ENCODE measurements at regions not wholly inside any gene's neighbourhood (a gene's known extent, or its start where the extent isn't known, plus 50 kb on each side); places are given as distances from the start of the nearest gene placed in this dataset.

DNA sequence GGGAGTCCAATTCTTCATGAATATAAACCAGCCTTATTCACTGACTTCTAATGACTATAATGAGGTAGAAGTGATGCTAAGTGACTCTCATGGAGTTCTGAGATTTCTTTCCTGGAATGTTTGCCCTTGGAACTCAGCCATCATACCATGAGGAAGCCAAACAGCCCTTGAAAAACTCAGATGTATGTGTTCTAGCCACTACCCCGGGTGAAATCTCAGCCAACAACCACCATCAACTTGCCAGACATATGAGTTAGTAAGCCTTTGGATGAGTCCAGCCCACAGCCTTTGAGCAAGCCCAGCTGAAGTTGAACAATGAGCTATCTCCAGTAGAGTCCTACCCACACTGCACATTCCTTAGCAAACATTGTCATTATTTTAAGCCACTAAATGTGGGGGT is 149.5 kb downstream of the SLC6A15 start:
- FAIRE-seq (no peak), DNase-seq (ENCODE audit: low read depth) (no peak)
- Histone ChIP-seq H3K4me3 (ENCODE audit: low read depth, low read length) (no peak overlapping the region), H3K27me3 (ENCODE audit: control insufficient read depth, insufficient read depth, low read length) (no peaks in the 10 kb centered on the region), H3K36me3 (ENCODE audit: control insufficient read depth, insufficient read depth, low read length) (no peaks in the 10 kb centered on the region)
- TF ChIP-seq, protein P1, sequence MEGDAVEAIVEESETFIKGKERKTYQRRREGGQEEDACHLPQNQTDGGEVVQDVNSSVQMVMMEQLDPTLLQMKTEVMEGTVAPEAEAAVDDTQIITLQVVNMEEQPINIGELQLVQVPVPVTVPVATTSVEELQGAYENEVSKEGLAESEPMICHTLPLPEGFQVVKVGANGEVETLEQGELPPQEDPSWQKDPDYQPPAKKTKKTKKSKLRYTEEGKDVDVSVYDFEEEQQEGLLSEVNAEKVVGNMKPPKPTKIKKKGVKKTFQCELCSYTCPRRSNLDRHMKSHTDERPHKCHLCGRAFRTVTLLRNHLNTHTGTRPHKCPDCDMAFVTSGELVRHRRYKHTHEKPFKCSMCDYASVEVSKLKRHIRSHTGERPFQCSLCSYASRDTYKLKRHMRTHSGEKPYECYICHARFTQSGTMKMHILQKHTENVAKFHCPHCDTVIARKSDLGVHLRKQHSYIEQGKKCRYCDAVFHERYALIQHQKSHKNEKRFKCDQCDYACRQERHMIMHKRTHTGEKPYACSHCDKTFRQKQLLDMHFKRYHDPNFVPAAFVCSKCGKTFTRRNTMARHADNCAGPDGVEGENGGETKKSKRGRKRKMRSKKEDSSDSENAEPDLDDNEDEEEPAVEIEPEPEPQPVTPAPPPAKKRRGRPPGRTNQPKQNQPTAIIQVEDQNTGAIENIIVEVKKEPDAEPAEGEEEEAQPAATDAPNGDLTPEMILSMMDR (IDR thresholded peaks at IDR 0.05; ENCODE audit: insufficient read depth, low read length, severe bottlenecking): no peak

DNA sequence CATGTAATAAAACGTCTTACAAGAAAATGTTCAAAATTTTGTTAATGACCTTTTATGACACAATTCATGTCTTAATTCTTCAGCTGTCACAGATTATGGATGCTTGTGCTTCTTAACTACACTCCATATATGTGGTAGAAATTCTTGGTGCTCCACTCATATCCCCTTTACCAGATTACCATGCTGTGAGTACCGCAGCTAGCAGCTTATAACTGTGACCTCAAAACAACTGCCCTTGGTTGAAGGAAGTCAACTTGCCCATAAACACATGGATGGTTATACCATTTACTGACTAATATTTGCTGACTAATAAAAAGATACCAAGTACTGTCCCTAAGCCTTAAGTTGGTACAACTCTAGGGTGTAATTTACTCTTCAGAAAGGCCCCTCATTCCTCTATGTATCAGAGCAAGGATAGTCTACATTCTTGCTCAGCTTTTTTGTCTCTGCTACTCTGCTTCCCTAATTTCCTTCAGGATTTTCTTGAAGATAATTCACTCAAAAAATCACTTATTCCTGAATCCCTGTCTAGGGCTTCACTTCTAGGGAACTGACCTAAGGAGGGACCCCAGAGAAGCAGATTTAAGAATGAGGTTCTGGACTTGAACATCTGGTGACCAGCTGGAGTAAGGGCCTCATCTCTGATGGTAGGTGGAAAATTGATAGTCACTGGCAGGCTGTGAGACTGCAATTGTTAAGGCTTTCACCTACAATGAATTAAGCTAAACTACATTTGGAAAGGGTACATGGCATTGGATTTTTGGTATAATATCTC is 152.3 kb downstream of the SLC6A15 start:
- TF ChIP-seq, protein P1 (IDR thresholded peaks at IDR 0.05; ENCODE audit: insufficient read depth, low read length, severe bottlenecking): no peak
- no peak overlapping the region for H3K4me3 ChIP-seq (ENCODE audit: low read depth, low read length)
- DNase-seq (ENCODE audit: low read depth) (no peak), FAIRE-seq (no peak)
- H3K36me3 ChIP-seq (ENCODE audit: control insufficient read depth, insufficient read depth, low read length): no peaks in the 10 kb centered on the region
- no peaks in the 10 kb centered on the region for H3K27me3 ChIP-seq (ENCODE audit: control insufficient read depth, insufficient read depth, low read length)

DNA sequence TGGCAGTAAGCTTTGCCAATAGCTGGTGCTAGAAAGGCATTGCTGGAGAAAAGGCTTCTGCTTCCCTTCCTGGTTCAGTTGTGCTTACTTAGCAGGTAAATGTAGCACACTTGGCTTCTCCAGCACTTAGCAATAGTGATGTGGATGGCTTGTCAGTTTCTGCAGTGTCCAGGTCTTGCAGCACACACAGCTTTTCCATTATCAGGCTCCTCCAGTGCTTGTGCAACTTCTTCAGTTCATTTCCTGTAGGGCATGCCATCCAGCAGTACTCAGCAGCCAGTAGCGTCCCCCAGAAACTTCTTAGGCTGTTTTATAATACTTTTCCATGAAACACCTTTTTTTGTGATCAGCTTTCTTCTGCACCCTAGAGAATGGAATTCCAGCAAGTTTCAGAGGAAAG is 154.6 kb downstream of the SLC6A15 start:
- TF ChIP-seq, protein P1 (IDR thresholded peaks at IDR 0.05; ENCODE audit: insufficient read depth, low read length, severe bottlenecking): no peak
- FAIRE-seq (no peak), DNase-seq (ENCODE audit: low read depth) (peak; percentile 70)
- Histone ChIP-seq H3K27me3 (ENCODE audit: control insufficient read depth, insufficient read depth, low read length) (no peaks in the 10 kb centered on the region), H3K4me3 (ENCODE audit: low read depth, low read length) (no peak overlapping the region), H3K36me3 (ENCODE audit: control insufficient read depth, insufficient read depth, low read length) (no peaks in the 10 kb centered on the region)

DNA sequence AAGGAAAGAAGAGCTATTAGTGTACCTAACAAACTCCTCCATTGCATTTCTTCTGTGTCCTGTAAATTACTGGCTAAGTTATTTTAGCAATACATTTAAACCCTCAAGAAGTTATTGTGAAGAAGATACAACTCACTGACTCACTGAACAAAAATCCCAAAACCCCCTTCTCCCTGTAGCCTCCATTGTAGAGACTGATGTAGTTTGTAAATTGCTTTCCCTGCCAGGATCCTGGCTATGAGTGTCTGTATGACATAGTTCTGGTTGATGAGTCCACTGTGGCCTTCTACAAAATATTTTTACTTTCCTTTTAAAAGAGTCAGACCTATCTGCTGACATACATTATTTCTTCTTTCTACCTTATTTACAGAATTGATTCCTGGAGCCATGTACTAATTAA is 155.6 kb downstream of the SLC6A15 start:
- H3K36me3 ChIP-seq (ENCODE audit: control insufficient read depth, insufficient read depth, low read length): no peaks in the 10 kb centered on the region
- H3K27me3 ChIP-seq (ENCODE audit: control insufficient read depth, insufficient read depth, low read length): no peaks in the 10 kb centered on the region
- DNase-seq (ENCODE audit: low read depth) (no peak), FAIRE-seq (no peak)
- no peak overlapping the region for H3K4me3 ChIP-seq (ENCODE audit: low read depth, low read length)
- TF ChIP-seq, protein P1 (IDR thresholded peaks at IDR 0.05; ENCODE audit: insufficient read depth, low read length, severe bottlenecking): no peak

DNA sequence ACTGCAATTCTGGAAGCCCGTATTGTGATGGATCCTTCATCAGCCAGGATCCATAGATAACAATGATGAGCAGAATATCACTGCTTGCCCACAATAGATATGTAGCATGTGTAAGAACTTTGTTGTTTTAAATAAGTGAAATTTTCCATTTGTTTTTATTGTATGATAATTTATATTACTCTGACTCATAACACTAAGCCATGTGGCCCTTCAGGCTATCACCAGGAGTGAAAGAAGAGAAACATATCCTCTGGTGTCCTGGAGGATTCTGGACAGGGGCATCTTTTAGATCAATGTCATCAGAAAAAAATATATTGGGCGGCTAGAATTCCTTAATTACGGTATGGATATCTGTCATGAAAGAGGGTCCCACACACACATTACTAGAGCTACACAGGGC is 167.5 kb downstream of the SLC6A15 start:
- Histone ChIP-seq H3K4me3 (ENCODE audit: low read depth, low read length) (no peak overlapping the region), H3K27me3 (ENCODE audit: control insufficient read depth, insufficient read depth, low read length) (no peaks in the 10 kb centered on the region), H3K36me3 (ENCODE audit: control insufficient read depth, insufficient read depth, low read length) (no peaks in the 10 kb centered on the region)
- DNase-seq (ENCODE audit: low read depth): no peak
- TF ChIP-seq, protein P1 (IDR thresholded peaks at IDR 0.05; ENCODE audit: insufficient read depth, low read length, severe bottlenecking): no peak
- no peak for FAIRE-seq

- Histone ChIP-seq H3K27me3 (ENCODE audit: control insufficient read depth, insufficient read depth, low read length) (no peaks in the 10 kb centered on the region), H3K36me3 (ENCODE audit: control insufficient read depth, insufficient read depth, low read length) (no peaks in the 10 kb centered on the region), H3K4me3 (ENCODE audit: low read depth, low read length) (no peak overlapping the region)
- FAIRE-seq: no peak
- TF ChIP-seq, protein P1 (IDR thresholded peaks at IDR 0.05; ENCODE audit: insufficient read depth, low read length, severe bottlenecking): no peak
- no peak for DNase-seq (ENCODE audit: low read depth)
Observed at GRCh38 chr12:84741692-84742091, 170.9 kb downstream of the SLC6A15 start.

Data from bronchial epithelial cell (primary cell).